ENCODE measurements at regions not wholly inside any gene's neighbourhood (a gene's known extent, or its start where the extent isn't known, plus 50 kb on each side); places are given as distances from the start of the nearest gene placed in this dataset.
A peak's percentile ranks its signal among the peaks of the same experiment; 100 is the strongest.
"Not testable (repeated sequence)": the region's sequence is repeated elsewhere in the genome, so short reads cannot be mapped to it uniquely, and the experiment has no call there.

DNA sequence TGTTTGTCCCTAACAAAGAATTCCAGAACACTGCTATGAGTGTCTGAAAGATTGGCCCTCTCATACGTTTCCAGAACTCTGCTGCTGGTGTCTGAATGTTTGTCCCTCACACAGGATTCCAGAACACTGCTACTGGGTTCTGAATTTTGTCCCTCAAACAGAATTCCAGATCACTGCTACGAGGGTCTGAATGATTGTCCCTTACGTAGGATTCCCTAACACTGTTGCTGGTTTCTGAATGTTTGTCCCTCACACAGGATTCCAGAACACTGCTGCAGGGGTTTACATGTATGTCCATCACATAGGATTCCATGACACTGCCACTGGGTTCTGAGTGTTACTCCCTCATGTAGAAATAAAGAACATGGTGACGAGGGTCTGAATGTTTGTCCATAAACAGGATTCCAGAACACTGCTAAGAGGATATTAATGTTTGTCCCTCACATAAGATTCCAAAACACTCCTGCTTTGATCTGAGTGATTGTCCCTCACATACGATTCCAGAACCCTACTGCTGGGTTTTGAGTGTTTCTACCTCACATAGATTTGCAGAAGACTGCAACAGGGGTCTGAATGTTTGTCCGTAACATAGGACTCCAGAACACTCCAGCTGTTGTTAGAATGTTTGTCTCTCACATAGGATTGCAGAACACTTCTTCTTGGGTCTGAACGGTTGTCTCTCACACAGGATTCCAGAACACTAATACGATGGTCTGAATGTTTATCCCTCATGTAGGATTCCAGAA, 214.4 kb downstream of the FOXD4L6 start:
- intact Hi-C loops (cut with DNase I): no loop called here
- ATAC-seq (peak in 1 of 2 donors; percentile 11), DNase-seq (no peak)

DNA sequence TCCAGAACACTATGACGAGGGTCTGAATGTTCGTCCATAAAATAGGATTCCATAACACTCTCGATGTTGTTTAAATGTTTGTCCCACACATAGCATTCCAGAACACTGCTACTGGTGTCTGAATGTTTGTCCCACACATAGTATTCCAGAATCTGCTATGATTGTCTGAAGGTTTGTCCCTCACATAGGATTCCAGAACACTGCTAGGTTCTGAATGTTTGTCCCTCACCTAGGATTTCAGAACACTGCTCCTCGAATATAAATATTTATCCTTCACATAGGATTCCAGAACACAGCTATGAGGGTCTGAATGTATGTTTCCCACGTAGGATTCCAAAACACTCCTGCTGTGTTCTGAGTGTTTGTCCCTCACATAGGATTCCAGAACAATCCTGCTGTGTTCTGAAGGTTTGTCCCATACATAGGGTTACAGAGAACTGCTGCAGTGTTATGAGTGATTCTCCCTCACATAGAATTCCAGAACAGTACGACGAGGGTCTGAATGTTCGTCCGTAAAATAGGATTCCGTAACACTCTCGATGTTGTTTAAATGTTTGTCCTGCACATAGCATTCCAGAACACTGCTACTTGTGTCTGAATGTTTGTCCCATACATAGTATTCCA, 215.3 kb downstream of the FOXD4L6 start:
- ATAC-seq (no peak), DNase-seq (no peak)
- intact Hi-C loops (cut with DNase I): no loop called here

DNA sequence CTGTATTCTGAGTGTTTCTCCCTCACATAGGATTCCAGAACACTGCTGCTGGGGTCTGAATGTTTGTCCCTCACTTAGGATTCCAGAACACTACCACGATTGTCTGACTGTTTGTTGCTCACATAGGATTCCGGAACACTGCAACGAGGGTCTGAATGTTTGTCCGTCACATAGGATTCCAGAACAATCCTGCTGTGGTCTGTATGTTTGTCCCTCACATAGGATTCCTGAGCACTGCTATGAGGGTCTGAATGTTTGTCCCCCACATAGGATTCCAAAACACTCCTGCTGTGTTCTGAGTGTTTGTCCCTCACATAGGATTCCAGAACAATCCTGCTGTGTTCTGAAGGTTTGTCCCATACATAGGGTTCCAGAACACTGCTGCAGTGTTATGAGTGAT, 215.8 kb downstream of the FOXD4L6 start:
- not testable (repeated sequence) for ATAC-seq, DNase-seq

DNA sequence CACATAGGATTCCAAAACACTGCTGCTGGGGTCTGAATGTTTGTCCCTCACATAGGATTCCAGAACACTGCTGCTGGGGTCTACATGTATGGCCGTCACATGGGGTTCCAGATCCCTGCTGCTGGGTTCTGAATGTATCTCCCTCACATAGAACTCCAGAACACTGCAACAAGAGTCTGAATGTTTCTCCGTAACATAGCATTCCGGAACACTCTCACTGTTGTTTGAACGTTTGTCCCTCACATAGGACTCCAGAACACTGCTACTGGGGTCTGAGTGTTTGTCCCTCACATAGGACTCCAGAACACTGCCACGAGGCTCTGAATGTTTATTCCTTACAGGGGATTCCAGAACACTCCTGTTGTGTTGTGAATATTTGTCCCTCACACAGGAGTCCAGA, 216.8 kb downstream of the FOXD4L6 start:
- DNase-seq (no peak), ATAC-seq (no peak)
- intact Hi-C loops (cut with DNase I): no loop called here

More for the DNA sequence above, 215.8 kb downstream of the FOXD4L6 start:
- intact Hi-C loops (cut with DNase I): not testable (repeated sequence)

DNA sequence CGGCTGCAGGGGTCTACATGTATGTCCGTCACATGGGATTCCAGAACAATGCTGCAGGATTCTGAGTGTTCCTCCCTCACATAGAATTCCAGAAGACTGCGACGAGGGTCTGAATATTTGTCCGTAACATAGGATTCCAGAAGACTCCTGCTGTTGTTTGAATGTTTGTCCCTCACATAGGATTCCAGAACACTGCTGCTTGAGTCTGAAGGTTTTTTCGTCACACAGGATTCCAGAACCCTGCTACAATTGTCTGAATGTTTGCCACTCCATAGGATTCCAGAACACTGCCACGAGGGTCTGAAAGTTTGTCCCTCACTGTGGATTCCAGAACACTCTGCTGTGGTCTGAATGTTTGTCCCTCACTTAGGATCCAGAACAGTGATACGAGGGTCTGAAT, 217.5 kb downstream of the FOXD4L6 start:
- DNase-seq; intact Hi-C loops (cut with DNase I); ATAC-seq: not testable (repeated sequence)

DNA sequence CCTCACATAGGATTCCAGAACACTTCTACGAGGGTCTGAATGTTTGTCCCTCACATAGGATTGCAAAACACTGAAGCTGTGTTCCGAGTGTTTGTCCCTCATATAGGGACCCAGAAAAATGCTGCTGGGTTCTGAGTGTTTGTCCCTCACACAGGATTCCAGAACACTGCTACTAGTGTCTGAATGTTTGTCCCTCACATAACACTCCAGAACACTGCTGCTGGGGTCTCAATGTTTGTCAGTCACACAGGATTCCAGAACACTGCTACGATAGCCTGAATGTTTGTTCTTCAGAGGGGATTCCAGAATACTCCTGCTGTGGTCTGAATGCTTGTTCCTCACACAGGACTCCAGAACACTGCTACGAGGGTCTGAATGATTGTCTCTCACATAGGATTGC, 218.7 kb downstream of the FOXD4L6 start:
- DNase-seq (no peak), ATAC-seq (no peak)
- intact Hi-C loops (cut with DNase I): no loop called here

DNA sequence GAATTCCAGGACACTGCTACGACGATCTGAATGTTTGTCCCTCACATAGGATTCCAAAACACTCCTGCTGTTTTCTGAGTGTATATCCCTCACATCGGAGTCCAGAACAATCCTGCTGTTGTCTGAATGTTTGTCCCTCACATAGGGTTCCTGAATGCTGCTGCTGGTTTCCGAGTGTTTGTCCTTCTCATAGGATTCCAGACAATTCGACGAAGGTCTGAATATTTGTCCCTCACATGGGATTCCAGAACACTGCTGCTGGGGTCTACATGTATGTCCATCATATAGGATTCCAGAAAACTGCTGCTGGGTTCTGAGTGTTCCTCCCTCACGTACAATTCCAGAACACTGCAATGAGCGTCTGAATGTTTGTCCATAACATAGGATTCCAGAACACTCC, 219.4 kb downstream of the FOXD4L6 start:
- intact Hi-C loops (cut with DNase I); DNase-seq; ATAC-seq: not testable (repeated sequence)

DNA sequence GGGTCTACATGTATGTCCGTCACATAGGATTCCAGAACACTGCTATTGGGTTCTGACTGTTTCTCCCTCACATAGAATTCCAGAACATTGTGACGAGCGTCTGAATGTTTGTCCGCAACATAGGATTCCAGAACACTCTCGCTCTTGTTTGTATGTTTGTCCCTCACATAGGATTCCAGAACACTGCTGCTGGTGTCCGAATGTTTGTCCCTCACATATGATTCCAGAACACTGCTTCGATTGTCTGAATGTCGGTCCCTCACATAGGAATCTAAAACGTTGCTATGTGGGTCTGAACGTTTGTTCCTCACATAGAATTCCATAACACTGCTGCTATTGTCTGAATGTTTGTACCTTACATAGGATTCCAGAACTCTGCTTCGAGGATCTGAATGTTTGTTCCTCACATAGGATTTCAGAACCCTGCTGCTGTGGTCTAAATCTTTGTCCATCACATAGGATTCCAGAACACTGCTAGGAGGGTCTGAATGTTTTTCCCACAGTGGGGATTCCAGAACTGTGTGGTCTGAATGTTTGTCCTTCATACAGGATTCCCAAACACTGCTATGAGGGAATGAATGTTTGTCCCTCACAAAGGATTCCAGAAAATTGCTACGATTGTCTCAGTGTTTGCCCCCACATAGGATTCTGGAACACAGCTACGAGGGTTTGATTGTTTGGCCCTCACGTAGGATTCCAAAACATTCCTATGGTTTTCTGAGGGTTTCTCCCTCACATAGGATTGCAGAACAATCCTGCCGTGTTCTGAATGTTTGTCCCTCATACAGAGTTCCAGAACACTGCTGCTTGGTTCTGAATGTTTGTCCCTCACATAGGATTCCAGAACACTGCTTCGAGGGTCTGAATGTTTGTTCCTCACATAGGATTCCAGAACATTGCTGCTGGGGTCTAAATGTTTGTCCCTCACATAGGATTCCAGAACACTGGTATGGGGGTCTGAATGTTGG, 220.5 kb downstream of the FOXD4L6 start:
- DNase-seq (no peak), ATAC-seq (no peak)
- intact Hi-C loops (cut with DNase I): no loop called here

DNA sequence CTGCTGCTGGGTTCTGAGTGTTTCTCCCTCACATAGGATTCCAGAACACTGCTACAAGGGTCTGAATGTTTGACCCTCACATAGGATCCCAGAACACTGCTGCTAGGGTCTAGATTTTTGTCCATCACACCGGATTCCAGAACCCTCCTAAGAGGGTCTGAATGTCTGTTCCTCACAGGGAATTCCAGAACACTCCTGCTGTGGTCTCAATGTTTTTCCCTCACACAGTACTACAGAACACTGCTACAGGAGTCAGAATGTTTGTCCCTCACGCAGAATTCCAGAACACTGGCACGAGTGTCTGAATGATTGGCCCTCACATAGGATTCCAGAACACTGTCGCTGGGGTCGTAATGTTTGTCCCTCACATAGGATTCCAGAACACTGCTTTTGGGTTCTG, 221.6 kb downstream of the FOXD4L6 start:
- DNase-seq; intact Hi-C loops (cut with DNase I): not testable (repeated sequence)
- peak in 1 of 2 donors; percentile 43 for ATAC-seq

DNA sequence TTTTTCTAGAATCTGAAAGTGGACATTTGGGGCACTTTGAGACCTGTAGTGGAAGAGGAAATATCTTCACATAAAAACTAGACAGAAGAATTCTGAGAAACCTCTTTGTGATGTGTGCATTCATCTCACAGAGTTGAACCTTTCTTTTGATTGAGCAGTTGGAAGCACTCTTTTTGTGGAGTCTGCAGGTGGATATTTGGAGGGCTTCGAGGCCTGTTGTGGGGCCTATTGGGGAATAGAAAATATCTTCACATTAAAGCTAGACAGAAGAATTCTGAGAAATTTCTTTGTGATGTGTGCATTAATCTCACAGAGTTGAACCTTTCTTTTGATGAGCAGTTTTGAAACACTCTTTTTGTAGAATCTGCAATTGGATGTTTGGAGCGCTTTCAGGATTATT, 236.2 kb downstream of the FOXD4L6 start:
- ATAC-seq; DNase-seq; intact Hi-C loops (cut with DNase I): not testable (repeated sequence)

DNA sequence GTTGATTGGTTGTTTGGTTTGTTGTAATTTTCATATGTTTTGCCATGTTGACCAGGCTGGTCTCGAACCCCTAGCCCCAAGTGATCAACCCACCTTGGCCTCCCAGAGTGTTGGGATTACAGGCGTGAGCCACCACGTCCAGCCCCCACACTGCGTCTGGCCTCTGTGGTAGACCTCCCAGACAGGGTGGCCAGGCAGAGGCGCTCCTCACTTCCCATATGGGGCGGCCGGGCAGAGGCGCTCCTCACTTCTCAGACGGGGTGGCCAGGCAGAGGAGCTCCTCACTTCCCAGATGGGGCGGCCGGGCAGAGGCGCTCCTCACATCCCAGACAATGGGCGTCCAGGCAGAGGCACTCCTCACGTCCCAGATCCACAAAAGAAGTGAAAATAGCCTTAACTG, 242.6 kb downstream of the FOXD4L6 start:
- ATAC-seq; DNase-seq; intact Hi-C loops (cut with DNase I): not testable (repeated sequence)

DNA sequence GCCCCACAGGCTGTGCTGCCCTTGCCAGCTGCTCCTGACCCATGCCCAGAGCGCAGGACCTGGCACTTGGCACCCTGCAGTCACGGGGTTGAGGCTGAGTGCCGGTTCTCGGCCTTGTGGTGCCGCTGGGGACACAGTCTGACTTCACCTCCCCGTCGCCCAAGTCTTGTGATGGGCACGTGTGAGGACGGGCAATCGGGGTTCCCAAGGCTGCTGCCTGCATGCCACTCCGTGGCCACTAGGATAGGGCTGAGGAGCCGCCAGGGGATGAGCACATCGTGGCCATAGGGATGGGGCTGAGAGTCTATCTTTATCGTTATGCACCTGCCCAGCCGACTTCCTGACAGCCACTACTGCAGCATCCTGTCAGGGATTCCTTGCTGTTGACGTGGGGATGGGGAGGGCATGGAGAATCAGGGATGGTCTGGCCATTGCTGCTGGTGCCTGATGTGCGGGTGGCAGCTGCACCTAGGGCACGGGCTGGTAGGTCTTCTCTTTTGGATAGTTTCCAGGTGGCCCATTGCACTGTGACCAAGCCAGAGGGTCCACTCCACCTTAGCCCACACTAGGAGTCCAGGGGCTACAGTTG, 243.5 kb downstream of the FOXD4L6 start:
- DNase-seq; intact Hi-C loops (cut with DNase I): not testable (repeated sequence)
- peak in 1 of 2 donors; percentile 27 for ATAC-seq

DNA sequence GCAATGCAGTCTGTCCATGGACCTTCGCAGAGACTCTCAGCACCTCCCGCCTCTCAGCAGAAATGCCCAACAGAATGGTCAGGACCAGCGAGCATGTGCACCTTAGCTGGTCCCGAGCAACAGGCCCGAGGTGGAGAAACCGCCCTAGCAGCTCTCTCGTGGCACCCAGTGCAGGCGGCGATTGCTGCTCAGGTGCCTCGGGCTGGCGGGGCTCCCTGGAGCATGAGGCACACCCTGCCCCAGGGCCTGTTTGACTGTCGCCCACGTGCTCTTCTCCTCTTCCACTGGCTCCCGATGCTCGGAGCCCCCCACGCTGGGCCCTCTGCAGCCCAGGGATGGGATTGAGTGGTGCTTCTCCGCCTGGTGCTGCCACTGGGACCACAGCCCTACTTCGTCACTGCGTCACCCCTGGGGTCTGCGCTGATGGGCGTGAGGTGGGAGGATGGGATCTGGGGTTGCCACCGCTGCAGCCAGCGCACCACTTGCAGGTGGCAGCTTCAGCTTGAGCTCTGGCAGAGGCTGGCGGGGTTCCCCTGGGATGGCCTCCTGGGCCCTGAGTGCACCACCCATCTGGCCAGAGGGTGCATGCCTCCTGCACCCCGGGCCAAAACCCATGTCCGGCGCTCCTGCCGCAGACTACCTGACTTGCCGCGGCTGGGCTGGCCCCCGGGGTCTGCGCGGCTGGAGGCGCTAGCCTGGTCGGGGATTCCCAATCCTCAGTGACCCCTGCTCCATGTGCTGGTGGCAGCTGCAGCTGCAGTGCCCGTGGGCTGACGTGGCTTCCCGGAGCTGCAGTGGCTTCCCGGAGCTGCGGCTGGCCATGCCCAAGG, 244.2 kb downstream of the FOXD4L6 start:
- ATAC-seq (peak in 1 of 2 donors; percentile 34), DNase-seq (no peak)
- intact Hi-C loops (cut with DNase I): no loop called here

DNA sequence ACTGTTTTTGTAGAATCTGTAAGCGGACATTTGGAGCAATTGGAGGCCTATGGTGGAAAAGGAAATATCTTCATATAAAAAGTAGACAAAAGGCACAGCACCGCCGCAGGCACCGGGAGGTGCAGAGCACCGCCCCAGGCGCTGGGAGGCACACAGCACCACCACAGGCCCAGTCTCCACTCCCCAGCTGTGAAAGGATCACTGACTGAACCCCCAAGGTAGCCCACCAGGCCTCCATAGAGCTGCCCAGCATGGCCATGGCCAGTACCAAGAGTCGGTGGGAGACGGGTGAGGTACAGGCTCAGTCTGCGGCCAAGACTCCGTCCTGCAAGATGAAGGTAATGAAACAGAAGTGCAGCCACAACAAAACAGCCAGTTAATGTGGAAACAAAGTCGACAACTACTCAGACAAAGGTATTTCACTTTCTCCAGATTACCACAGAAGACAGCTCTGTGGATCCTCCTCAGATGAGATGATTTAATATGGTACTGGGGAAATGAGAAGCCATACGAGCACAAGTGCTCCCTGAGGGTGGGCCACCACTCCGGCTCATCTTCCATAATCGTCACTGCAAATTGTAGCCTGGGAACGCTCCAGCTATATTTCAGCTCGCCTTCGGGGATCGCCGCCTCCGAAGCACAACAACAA, 244.9 kb downstream of the FOXD4L6 start:
- DNase-seq; intact Hi-C loops (cut with DNase I); ATAC-seq: not testable (repeated sequence)

DNA sequence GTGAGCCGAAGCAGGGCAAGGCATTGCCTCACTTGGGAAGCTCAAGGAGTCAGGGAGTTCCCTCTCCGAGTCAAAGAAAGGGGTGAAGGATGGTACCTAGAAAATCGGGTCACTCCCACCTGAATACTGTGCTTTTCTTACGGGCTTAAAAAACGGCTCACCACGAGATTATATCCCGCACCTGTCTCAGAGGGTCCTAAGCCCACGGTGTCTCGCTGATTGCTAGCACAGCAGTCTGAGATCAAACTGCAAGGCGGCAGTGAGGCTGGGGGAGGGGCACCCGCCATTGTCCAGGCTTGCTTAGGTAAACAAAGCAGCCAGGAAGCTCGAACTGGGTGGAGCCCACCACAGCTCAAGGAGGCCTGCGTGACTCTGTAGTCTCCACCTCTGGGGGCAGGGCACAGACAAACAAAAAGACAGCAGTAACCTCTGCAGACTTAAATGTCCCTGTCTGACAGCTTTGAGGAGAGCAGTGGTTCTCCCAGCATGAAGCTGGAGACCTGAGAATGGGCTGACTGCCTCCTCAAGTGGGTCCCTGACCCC, 254.7 kb downstream of the FOXD4L6 start:
- ATAC-seq; DNase-seq; intact Hi-C loops (cut with DNase I): not testable (repeated sequence)

DNA sequence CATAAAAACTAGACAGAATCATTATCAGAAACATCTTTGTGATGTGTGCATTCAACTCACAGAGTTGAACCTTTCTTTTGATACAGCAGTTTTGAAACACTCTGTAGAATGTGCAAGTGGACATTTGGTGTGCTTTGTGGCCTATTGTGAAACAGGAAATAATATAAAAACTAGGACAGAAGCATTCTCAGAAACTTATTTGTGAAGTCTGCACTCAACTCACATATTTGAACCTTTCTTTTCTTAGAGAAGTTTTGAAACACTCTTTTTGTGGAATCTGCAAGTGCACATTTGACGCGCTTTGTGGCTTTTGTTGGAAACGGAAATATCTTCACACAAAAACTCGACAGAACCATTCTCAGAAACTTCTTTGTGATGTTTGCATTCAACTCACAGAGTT, 260.0 kb downstream of the FOXD4L6 start:
- ATAC-seq; DNase-seq; intact Hi-C loops (cut with DNase I): not testable (repeated sequence)

Data from left cardiac atrium (tissue), 4 donors.